ENCODE measurements at regions not wholly inside any gene's neighbourhood (a gene's known extent, or its start where the extent isn't known, plus 50 kb on each side); places are given as distances from the start of the nearest gene placed in this dataset.
A peak's percentile ranks its signal among the peaks of the same experiment; 100 is the strongest.

- no peak overlapping the region for H2AFZ ChIP-seq
- no peak overlapping the region for H3K4me2 ChIP-seq
- CTCF ChIA-PET, result no interaction called here
- H3K36me3 ChIP-seq (ENCODE audit: low read depth), result no peaks in the 10 kb centered on the region
- H3K4me1 ChIP-seq (replicated peaks; ENCODE audit: insufficient read depth), result peaks cover 12% of the 10 kb centered on the region; the same call in 1 of the 2 replicates
- H3K79me2 ChIP-seq (ENCODE audit: low read depth), result no peaks in the 10 kb centered on the region
- TF ChIP-seq EZH2 (IDR thresholded peaks at IDR 0.05; ENCODE audit: low read depth), result no peak
- TF ChIP-seq, protein P1, sequence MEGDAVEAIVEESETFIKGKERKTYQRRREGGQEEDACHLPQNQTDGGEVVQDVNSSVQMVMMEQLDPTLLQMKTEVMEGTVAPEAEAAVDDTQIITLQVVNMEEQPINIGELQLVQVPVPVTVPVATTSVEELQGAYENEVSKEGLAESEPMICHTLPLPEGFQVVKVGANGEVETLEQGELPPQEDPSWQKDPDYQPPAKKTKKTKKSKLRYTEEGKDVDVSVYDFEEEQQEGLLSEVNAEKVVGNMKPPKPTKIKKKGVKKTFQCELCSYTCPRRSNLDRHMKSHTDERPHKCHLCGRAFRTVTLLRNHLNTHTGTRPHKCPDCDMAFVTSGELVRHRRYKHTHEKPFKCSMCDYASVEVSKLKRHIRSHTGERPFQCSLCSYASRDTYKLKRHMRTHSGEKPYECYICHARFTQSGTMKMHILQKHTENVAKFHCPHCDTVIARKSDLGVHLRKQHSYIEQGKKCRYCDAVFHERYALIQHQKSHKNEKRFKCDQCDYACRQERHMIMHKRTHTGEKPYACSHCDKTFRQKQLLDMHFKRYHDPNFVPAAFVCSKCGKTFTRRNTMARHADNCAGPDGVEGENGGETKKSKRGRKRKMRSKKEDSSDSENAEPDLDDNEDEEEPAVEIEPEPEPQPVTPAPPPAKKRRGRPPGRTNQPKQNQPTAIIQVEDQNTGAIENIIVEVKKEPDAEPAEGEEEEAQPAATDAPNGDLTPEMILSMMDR (conservative IDR thresholded peaks at IDR 0.05), result no peak
- no peaks in the 10 kb centered on the region for H3K9me2 ChIP-seq (ENCODE audit: insufficient read depth)
- H3K9me3 ChIP-seq (ENCODE audit: insufficient read depth, low read depth), result no peaks in the 10 kb centered on the region
- DNase-seq, result peak in 1 of 2 experiments; percentile 56
- no peaks in the 10 kb centered on the region for H4K20me1 ChIP-seq (ENCODE audit: insufficient read depth)
- intact Hi-C loops (cut with micrococcal nuclease; ENCODE audit: unreplicated experiment), result no loop called here
- no peak overlapping the region for H3K4me3 ChIP-seq
- H3K27me3 ChIP-seq (ENCODE audit: insufficient read depth, low read depth), result no peaks in the 10 kb centered on the region
- POLR2A ChIA-PET (ENCODE audit: unreplicated experiment), result no interaction called here
- BruUV-seq (replicated peaks), result no TSS peak
- H3F3A ChIP-seq (ENCODE audit: insufficient read depth, low read depth), result 0 out of 2 replicates have a peak, but pooled peaks cover 8% of the 10 kb centered on the region
- H3K27ac ChIP-seq, result peak overlapping the region; percentile 32; the same call in 1 of the 2 replicates
Measured at GRCh38 chr6:105890521-105891244, 195.5 kb upstream of the PRDM1 start.

DNA sequence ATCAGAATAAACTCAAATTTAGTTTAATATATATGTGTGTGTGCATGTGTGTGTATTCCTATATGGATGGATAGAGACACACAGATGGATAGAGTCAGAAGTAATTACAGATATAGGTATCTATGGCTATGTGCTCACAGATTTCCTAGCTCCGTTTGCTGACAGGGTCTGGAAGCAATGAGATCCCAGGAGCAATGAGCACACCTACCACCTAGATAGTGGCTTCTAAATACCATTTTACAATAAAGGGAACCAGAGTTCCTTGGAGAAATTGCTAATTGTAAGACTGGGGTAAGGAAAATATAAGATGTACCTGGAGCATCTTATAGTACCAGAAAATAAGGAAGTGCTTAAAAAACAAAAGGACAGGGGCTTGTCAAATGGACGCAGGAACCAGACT, 196.2 kb upstream of the PRDM1 start:
- TF ChIP-seq, protein P1 (conservative IDR thresholded peaks at IDR 0.05), result no peak
- no peak for TF ChIP-seq EZH2 (IDR thresholded peaks at IDR 0.05; ENCODE audit: low read depth)
- DNase-seq, result no peak
- Histone ChIP-seq H3K9me2 (ENCODE audit: insufficient read depth) (no peaks in the 10 kb centered on the region), H3K4me1 (replicated peaks; ENCODE audit: insufficient read depth) (peaks cover 12% of the 10 kb centered on the region; the same call in 1 of the 2 replicates), H3K4me2 (no peak overlapping the region), H3F3A (ENCODE audit: insufficient read depth, low read depth) (0 out of 2 replicates have a peak, but pooled peaks cover 8% of the 10 kb centered on the region), H3K27ac (no peak overlapping the region), H3K9me3 (ENCODE audit: insufficient read depth, low read depth) (no peaks in the 10 kb centered on the region), H4K20me1 (ENCODE audit: insufficient read depth) (no peaks in the 10 kb centered on the region), H3K27me3 (ENCODE audit: insufficient read depth, low read depth) (no peaks in the 10 kb centered on the region), H3K79me2 (ENCODE audit: low read depth) (no peaks in the 10 kb centered on the region), H2AFZ (no peak overlapping the region), H3K4me3 (no peak overlapping the region), H3K36me3 (ENCODE audit: low read depth) (no peaks in the 10 kb centered on the region)
- BruUV-seq (replicated peaks), result no TSS peak
- POLR2A ChIA-PET (ENCODE audit: unreplicated experiment), result no interaction called here
- intact Hi-C loops (cut with micrococcal nuclease; ENCODE audit: unreplicated experiment), result no loop called here
- CTCF ChIA-PET, result no interaction called here

DNA sequence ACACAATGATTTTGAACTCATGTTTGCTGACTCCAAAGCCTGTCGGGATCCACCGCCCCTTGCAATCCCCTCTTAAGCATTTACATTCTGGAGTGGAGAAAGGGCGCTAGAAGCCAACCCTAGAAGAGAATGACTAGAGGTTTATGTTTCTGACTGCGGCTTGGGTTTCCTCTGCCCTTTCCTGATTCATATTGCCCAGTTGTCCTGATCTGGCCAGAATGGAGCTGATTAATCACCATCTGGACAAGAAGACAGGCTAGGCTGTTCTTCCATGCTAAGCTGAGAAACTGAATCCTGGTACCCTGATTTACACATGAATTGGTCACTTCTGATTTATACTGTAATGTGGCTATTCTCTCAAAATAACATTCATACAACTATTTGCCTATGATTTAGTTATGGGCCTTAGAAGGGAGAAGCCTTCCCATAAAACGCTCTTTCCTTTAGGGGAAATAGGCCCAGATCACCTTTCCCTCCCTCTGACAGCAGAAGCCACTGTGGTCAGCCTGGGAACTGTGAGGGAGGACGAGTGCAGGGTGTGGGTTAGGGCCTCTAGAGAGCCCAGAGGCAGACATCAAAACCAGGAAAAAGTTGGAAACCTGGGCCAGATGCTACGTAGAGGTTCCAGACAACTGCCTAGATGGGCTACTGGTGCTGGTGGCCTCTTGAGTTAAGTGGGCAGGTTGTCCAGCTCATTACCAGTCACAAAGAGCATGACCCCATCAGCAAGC, 199.2 kb upstream of the PRDM1 start:
- peaks cover 12% of the 10 kb centered on the region; the same call in 1 of the 2 replicates for H3K4me1 ChIP-seq (replicated peaks; ENCODE audit: insufficient read depth)
- no peak overlapping the region for H3K4me2 ChIP-seq
- BruUV-seq (replicated peaks), result no TSS peak

More for the DNA sequence above, 199.2 kb upstream of the PRDM1 start:
- DNase-seq, result no peak
- POLR2A ChIA-PET (ENCODE audit: unreplicated experiment), result no interaction called here
- H3K36me3 ChIP-seq (ENCODE audit: low read depth), result no peaks in the 10 kb centered on the region
- CTCF ChIA-PET, result no interaction called here
- TF ChIP-seq, protein P1 (conservative IDR thresholded peaks at IDR 0.05), result no peak
- no peak for TF ChIP-seq EZH2 (IDR thresholded peaks at IDR 0.05; ENCODE audit: low read depth)
- H3K79me2 ChIP-seq (ENCODE audit: low read depth), result no peaks in the 10 kb centered on the region
- H3K9me3 ChIP-seq (ENCODE audit: insufficient read depth, low read depth), result no peaks in the 10 kb centered on the region
- no peaks in the 10 kb centered on the region; the same call in 1 of the 2 replicates for H3K9me2 ChIP-seq (ENCODE audit: insufficient read depth)
- no peaks in the 10 kb centered on the region for H4K20me1 ChIP-seq (ENCODE audit: insufficient read depth)
- no peak overlapping the region for H2AFZ ChIP-seq
- no peak overlapping the region for H3K4me3 ChIP-seq
- 0 out of 2 replicates have a peak, but pooled peaks cover 8% of the 10 kb centered on the region for H3F3A ChIP-seq (ENCODE audit: insufficient read depth, low read depth)
- H3K27me3 ChIP-seq (ENCODE audit: insufficient read depth, low read depth), result no peaks in the 10 kb centered on the region
- H3K27ac ChIP-seq, result no peak overlapping the region
- intact Hi-C loops (cut with micrococcal nuclease; ENCODE audit: unreplicated experiment), result no loop called here

All from PC-9 (cell line).